ENCODE measurements at regions not wholly inside any gene's neighbourhood (a gene's known extent, or its start where the extent isn't known, plus 50 kb on each side); places are given as distances from the start of the nearest gene placed in this dataset.

GRCh38 chr3:20935791-20936190 is 749.8 kb upstream of the SGO1 start:
- POLR2A ChIA-PET (ENCODE audit: partially characterized antibody) = no interaction called here
- Histone ChIP-seq H4K5ac (ENCODE audit: insufficient read length, low read depth, low read length) (no peak overlapping the region), H4K8ac (ENCODE audit: extremely low read depth, insufficient read depth, low read length) (no peak overlapping the region), H3K9ac (replicated peaks in 1 of 4; ENCODE audit: extremely low read depth in 1 of 4, low read depth in 3 of 4, low read length in 3 of 4) (no peak overlapping the region), H3K9me3 (ENCODE audit: insufficient read depth in 2 of 2, low read depth in 1 of 2, low read length in 1 of 2) (no peaks in the 10 kb centered on the region; a peak in 1 of 4 replicates), H2BK20ac (ENCODE audit: low read length) (no peak overlapping the region), H3K56ac (replicated peaks; ENCODE audit: insufficient read length, low read depth, low read length) (no peak overlapping the region), H3K4ac (replicated peaks; ENCODE audit: insufficient read length, low read depth, low read length) (no peak overlapping the region), H2BK12ac (ENCODE audit: low read depth, low read length) (no peak overlapping the region), H3K36me3 (ENCODE audit: control insufficient read depth in 2 of 4, insufficient read depth in 4 of 4, low read length in 3 of 4) (no peaks in the 10 kb centered on the region), H2BK5ac (ENCODE audit: low read depth, low read length) (no peak overlapping the region), H3K23ac (ENCODE audit: insufficient read length) (no peak overlapping the region), H3K4me3 (ENCODE audit: extremely low read depth in 1 of 4, insufficient read depth in 2 of 4, low read depth in 3 of 4, low read length in 4 of 4) (no peak overlapping the region), H2BK15ac (ENCODE audit: low read length) (no peak overlapping the region), H3K14ac (ENCODE audit: insufficient read length) (no peak overlapping the region), H3K79me2 (ENCODE audit: control insufficient read depth in 1 of 2, insufficient read depth in 2 of 2, low read length in 2 of 2) (no peaks in the 10 kb centered on the region), H3K79me1 (ENCODE audit: low read depth, low read length) (no peaks in the 10 kb centered on the region), H4K20me1 (replicated peaks in 1 of 2; ENCODE audit: control insufficient read depth in 1 of 2, insufficient read depth in 2 of 2, low read length in 2 of 2) (no peaks in the 10 kb centered on the region), H2BK120ac (replicated peaks; ENCODE audit: low read depth, low read length) (no peak overlapping the region), H3K4me1 (replicated peaks in 1 of 4; ENCODE audit: control insufficient read depth in 3 of 4, insufficient read depth in 4 of 4, low read length in 3 of 4) (no peaks in the 10 kb centered on the region), H3K18ac (ENCODE audit: extremely low read depth, low read length) (no peak overlapping the region), H3K27ac (ENCODE audit: low read depth, low read length) (no peak overlapping the region), H2AK5ac (ENCODE audit: low read depth, low read length) (no peak overlapping the region), H4K91ac (replicated peaks; ENCODE audit: insufficient read length, low read length) (no peak overlapping the region), H3K27me3 (replicated peaks in 1 of 4; ENCODE audit: control insufficient read depth in 3 of 4, extremely low read depth in 1 of 4, insufficient read depth in 3 of 4, low read length in 3 of 4) (peaks cover 0 to 1% (median 0%) of the 10 kb centered on the region in 4 experiments; a peak in 1 of 7 replicates), H3K4me2 (ENCODE audit: insufficient read depth in 1 of 2, low read depth in 2 of 2, low read length in 2 of 2) (no peak overlapping the region), H3K23me2 (ENCODE audit: low read depth, low read length) (no peaks in the 10 kb centered on the region), H2AFZ (ENCODE audit: low read length) (no peak overlapping the region)
- FAIRE-seq = no peak
- no peak for DNase-seq (ENCODE audit: low read depth in 1 of 2, low spot score in 2 of 2)
- CTCF ChIA-PET (ENCODE audit: partially characterized antibody) = interaction anchor here (0.7 kb wide), 1 partner anchor 201 kb away, joined by 3 read pairs; no protein-coding TSS in a partner anchor
- WGBS, 2 experiments (ENCODE audit: extremely low coverage in 1 of 2, insufficient coverage in 1 of 2, insufficient read length in 1 of 2, insufficient replicate concordance in 2 of 2, low coverage in 1 of 2, low lambda C conversion rate in 2 of 2, missing lambda C conversion rate in 1 of 2) = 90% methylated on average over 2 of the region's 2 CpGs; no CpG with 5 or more reads in 1 of the 2 experiments
- no peak for TF ChIP-seq CEBPB (IDR thresholded peaks at IDR 0.05; ENCODE audit: low read depth, low read length)
- no peak for TF ChIP-seq TAF7 (optimal IDR thresholded peaks at IDR 0.05; ENCODE audit: borderline replicate concordance, low read depth, low read length)
- TF ChIP-seq KDM4A (IDR thresholded peaks at IDR 0.05; ENCODE audit: low read depth, low read length, severe bottlenecking) = no peak
- TF ChIP-seq, protein P1, sequence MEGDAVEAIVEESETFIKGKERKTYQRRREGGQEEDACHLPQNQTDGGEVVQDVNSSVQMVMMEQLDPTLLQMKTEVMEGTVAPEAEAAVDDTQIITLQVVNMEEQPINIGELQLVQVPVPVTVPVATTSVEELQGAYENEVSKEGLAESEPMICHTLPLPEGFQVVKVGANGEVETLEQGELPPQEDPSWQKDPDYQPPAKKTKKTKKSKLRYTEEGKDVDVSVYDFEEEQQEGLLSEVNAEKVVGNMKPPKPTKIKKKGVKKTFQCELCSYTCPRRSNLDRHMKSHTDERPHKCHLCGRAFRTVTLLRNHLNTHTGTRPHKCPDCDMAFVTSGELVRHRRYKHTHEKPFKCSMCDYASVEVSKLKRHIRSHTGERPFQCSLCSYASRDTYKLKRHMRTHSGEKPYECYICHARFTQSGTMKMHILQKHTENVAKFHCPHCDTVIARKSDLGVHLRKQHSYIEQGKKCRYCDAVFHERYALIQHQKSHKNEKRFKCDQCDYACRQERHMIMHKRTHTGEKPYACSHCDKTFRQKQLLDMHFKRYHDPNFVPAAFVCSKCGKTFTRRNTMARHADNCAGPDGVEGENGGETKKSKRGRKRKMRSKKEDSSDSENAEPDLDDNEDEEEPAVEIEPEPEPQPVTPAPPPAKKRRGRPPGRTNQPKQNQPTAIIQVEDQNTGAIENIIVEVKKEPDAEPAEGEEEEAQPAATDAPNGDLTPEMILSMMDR (IDR thresholded peaks at IDR 0.05; ENCODE audit: control extremely low read depth in 1 of 3, insufficient read depth in 1 of 3, low read depth in 1 of 3, low read length in 3 of 3) = no peak
- no peak for TF ChIP-seq RAD21 (IDR thresholded peaks at IDR 0.05 in 1 of 2, conservative IDR thresholded peaks at IDR 0.05 in 1 of 2; ENCODE audit: low read depth in 2 of 2, low read length in 2 of 2)
- no peak for TF ChIP-seq E2F6 (IDR thresholded peaks at IDR 0.05)
- TF ChIP-seq RFX5 (IDR thresholded peaks at IDR 0.05; ENCODE audit: borderline replicate concordance, low read depth, low read length) = no peak
- TF ChIP-seq BRCA1 (IDR thresholded peaks at IDR 0.05; ENCODE audit: low read depth, low read length) = no peak
- TF ChIP-seq, protein P2, sequence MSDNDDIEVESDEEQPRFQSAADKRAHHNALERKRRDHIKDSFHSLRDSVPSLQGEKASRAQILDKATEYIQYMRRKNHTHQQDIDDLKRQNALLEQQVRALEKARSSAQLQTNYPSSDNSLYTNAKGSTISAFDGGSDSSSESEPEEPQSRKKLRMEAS (IDR thresholded peaks at IDR 0.05) = no peak
